ENCODE measurements at regions not wholly inside any gene's neighbourhood (a gene's known extent, or its start where the extent isn't known, plus 50 kb on each side); places are given as distances from the start of the nearest gene placed in this dataset.

DNA sequence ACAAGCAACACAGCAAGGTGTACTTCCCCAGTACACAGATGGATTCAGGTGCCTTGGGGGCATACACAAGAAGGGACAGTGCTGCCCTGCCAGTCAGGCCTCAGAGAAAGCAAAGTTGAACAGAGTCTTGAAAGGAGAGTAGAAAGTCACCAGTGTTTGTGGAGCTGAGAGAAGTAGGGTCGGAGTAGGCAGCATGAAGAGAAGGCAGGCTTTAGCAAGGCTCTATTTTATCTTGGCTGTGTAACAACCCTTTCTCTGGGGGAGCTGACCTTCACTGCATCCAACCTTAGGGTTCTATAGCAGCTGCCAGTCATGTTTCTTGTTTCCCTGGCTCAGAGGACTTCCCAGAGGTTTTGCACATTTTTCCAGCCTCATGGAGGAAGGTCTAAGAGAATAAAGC, 77.4 kb upstream of the BLID start:
- no peak for DNase-seq

DNA sequence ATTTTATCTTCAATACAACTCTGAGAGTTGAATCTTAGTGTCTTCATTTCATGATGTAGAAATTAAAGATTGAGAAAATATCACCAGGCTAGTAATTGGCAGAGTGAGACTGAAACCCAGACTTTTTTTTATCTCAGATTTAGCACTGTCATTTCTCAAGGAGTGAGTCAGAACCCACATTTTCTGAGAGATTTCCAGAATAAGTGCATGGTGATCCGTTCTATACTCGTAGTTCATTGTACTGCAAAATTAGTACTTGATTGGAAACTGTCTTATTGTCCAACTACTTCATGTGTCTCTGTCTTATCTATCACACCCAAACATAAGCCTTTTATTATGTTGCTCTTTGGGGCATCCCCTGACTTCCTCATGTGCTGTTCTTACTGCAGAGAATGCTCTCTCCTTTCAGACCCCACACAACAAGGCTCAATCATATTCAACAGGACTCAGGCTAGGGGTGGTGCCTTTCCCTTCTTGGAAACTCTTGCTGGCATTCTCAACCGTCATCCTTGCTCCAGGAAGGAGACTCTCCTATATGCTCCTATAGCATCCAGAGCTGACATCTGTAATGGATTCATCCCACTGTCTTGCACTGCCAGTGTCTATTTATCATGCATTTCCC, 76.7 kb upstream of the BLID start:
- no peak for DNase-seq

DNA sequence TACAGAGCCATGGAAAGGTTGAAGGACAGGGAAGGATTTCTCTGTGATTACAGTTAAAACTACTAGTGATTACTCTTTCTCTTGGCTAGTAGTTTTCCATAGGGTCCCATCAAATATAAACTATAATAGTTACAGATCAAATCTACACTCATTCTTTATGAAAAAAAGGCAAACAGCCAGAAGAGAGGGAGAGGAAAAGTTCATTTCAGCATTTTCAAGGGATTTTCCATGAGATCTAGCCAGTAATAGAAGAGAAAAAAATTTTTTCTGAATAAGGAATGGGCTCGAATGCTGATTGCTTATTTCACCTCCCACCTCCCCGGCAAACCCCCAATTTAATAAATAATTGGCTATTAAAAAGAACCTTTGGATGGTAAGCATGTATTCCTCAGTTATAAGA, 74.8 kb upstream of the BLID start:
- no peak for DNase-seq

DNA sequence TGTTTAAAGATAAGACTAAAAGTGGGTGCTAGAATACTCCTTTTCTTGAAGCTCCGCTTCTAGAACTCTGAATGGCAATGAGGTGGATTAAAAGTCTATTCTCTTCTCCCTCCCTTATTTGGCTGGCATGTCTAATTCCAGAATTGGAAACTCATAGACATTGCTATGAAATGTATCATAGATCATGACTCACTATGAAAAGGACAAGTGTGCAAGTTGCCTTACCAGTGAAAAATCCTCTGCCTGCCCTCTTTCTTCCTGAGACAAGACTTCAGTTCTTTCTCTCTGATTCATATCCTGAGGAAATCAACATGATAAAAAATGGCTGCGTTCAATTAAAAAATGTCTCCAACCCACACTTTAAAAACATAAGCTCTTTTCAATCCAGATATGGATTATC, 73.2 kb upstream of the BLID start:
- DNase-seq = no peak

DNA sequence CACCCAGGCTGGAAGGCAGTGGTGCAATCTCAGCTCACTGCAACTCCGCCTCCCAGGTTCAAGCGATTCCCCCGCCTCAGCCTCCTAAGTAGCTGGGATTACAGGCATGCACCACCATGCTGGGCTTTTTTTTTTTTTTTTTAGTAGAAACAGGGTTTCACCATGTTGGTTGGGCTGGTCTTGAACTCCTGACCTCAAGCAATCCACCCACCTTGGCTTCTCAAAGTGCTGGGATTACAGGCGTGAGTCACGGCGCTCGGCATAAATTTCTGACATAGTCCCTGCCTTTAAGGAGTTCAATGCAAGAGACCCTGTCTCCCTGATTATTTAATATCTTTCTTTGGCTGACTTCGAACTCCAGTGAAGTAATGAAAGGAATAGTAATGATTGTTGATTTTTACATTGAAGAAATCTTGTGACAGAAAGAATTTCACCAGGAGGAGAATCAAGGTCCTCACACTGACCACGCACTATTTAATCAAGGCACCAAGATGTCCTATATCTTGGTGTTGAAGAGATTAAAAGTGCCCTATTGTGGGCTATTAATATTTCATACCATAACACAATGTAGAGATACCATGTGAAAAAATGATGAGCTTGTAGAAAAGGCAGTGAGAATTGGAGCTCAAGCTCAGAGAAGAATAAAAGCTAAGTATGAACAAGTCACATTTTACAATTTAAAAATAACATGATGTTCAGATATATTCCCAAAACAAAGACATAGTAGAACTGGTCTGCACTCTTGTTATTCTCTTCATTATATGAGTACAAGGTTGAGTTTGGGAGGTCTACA, 71.6 kb upstream of the BLID start:
- DNase-seq = no peak

DNA sequence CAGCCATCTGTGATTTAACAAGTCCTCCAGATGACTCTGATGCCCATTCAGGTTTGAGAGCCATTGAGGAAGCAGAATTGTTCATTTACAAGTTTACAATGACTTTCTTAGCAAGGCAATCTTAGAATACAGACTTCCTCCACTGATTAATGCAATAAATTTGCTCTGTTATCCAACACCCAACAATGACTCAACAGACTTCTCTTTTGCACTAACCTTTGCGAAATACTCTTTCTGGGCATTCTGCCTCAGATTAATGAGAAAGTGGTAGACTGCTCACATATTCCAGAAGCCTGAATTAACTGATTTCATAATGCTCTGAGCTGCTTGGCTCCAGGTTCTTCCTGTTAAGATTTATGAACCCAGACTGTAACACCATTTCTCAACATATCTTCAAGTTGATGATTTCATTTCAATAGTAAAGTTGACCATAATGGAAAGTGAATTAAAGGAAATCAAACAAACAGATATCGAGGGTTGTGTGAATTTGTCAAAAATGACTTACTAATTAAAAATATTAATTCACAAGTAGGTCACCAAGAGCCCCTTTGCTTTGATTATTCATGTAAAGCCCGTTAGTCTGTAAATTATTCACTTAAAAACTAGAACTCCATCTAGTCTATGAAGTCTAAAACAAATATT, 70.5 kb upstream of the BLID start:
- DNase-seq = no peak

DNA sequence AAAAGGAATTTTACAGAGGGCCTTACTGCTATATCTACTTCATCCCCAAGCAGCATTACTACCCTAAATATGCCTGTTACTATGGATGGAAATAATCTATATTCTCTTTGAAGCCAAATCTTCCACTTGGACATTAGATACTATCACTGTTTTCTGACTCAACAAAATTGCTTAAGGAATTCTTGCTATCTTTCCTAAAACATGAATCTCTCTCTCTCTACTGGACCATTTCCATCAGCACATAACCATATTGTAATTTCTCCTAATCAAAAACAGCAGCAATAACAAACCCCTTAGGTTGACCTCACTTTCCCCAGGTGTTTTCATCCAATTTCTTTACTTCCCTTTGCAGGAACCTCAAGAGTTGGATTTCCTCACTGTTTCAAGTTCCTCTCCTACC, 67.9 kb upstream of the BLID start:
- DNase-seq = no peak

DNA sequence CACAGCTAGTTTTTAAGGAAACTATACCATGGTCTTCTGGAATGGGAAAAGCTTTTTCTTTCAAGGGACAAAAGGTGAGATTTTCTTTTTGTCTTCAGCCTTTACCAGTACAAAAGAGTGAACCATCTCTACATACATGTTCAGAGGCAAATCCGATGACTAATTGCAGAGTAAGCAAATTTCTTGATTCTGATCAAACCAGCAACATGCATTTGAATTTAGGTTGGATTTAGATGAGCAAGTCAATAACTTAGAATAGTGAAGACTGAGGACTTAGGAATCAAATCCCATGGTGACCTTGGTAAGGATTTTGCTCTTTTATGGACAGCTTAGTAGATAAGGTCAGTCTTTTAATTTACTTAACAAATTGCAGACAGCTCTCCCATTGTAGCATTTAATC, 65.9 kb upstream of the BLID start:
- no peak for DNase-seq

DNA sequence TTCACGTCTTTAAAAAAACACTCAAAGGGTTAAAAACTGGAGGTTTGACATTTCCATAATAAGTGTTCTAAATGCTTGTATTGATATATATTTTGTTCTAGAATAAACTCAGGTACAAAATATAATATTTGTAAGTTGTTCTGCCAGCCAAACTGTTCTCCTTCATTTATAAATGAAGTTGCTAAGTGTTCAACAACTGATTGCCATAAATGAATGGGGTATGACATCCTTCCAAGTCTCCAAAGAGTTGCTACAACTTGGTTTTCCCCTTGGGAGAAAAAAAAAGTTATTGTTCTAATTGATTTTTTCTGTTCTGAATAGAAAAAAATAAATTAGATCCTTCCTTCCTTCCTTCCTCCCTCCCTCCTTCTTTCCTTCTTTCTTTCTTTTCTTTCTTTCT, 65.4 kb upstream of the BLID start:
- no peak for DNase-seq

DNA sequence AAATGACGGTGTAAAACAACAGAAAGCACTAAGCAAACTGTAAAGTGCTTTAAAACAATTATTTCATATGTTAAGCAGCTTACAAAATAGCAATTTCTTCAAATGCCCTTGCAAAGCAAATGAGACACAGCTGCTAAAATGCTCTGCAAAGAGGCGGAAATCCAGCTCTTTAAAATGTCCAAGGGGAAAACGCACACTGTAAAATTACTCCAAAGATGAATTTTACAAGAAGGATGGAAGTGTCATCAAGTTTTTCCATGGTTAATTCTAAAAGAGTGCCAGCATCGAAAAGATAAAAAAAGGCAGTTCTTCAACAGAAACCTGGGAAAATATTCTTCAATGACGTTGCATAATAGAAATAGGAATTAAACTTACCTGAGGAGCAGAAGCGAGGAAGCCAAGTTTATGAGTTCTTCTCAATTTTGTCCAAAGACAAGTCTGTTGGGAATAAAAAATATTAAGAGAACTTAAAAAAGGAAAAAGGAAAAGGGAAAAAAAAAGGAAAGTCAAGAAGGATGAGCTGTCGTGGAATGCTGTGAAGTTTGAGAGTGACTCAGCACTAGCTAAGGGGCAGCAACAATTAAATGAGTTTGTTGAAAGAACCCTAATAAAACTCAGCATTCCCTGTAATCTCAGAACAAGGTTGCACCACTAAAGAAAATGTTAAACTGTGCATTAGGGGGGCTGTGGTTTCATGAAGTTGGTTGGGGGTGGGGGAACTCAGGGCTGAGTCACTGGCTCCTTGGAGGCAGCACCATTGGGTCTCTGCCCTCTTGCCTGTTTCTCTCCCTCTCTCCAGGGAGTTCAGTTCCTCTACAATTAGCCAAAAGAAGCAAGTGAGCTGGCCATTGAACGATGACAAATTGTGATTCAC, 64.2 kb upstream of the BLID start:
- DNase-seq = no peak

DNA sequence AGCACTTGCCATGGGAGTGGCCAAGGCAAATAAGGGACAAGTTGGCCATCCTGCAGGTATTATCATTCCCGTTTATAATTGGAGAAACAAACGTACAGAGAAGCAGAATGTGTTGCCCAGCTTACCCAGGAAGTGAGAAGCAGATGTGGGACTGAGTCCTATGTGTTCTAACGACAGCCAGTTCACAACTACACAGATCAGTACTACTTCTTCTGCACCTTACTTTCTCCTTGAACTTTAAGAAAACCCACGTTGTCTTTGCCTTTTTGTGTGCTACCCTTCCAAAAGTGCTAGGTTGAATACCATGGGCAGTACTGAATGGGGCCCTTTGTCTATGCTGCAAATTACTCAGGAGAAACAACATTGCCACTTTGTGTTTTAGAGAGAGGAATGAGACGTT, 62.8 kb upstream of the BLID start:
- no peak for DNase-seq

DNA sequence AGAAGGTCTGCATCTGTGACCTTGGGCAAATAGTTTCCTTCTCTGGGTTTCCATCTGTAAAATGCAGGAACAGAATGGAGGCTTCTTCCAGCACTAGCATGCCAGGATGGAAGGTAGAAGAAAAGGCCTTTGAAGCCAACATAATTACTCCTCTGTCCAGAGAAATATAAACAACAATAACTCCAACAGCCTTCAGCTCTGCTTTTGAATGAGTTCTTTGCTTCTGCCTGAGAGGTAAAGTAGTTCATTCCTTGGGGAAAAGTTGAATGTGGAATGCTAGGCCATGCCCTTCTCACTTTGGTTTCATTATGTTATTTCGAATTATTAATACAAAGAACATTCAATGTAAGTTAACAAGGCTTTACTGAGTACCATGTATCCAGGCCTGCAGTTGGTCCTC, 61.2 kb upstream of the BLID start:
- no peak for DNase-seq

DNA sequence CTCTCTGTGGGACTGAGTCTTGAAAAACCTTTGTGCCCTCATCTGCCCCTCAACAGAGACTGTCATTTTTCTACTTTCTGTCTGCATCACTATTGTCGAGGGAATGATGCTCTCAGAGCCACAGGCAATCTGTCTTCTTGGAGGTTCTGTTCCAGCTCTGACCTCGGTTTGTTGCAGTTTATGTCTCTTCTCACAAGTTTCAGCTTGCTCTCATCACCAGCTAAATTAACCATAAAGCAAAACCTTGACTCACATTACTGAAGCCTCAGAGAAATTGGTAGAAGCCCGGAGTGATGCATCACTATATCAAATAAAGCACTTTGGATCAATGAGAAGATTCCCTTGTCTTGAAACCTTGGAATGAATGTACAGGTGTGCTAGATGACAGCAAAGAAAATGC, 60.6 kb upstream of the BLID start:
- DNase-seq = no peak

DNA sequence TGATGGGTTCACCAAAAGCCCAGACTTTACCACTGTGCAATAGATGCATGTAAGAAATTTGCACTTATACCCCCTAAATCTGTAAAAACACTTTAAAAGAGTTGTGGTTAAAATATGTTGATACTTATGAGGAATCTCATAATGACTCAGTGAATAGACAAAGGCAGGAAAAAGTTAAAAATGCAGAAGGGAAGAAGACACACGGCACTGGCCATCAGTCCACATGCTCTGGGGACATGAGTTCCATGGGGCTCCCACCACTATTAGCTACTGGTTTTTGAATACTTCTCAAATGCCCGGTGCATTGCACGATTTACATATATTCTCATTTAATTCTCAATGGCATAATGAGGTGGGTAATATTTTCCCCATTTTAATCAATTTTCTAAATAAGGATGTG, 59.3 kb upstream of the BLID start:
- no peak for DNase-seq

DNA sequence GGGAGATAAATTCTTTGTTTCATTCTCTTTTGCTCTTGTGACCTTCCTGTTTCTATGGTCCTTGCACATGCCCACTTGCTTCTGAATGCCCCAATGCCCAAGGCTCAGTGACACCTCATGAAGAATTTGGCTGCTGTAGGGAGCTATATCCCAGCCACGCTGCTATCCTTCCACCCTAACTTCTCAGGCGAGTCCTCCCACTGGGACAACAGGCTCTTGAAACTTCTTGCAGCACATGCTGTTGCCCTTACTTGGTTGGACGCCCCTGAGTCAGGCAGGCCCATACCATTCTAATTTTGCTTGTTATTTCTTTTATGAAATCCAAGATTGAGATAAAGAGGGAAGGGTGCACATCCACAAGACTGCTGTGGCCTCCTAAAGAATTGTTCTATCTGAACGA, 57.6 kb upstream of the BLID start:
- no peak for DNase-seq

DNA sequence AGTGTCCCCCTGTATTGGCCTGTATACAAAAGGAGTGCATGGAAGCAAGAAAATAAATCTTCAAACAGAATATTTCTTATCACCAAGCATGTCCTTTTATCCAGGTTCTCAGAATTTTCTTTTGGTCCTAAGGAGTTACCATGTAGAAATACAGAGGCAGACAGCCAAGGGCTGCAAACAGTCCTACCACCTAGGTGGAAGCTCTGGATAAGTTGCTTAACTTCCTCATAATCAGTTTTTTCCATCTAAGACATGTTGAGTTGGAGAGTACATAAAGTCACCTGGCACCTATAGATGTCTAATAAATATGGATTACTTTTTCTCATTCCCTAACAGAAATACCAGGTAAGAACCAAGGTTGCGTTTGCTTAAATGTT, 57.0 kb upstream of the BLID start:
- no peak for DNase-seq

DNA sequence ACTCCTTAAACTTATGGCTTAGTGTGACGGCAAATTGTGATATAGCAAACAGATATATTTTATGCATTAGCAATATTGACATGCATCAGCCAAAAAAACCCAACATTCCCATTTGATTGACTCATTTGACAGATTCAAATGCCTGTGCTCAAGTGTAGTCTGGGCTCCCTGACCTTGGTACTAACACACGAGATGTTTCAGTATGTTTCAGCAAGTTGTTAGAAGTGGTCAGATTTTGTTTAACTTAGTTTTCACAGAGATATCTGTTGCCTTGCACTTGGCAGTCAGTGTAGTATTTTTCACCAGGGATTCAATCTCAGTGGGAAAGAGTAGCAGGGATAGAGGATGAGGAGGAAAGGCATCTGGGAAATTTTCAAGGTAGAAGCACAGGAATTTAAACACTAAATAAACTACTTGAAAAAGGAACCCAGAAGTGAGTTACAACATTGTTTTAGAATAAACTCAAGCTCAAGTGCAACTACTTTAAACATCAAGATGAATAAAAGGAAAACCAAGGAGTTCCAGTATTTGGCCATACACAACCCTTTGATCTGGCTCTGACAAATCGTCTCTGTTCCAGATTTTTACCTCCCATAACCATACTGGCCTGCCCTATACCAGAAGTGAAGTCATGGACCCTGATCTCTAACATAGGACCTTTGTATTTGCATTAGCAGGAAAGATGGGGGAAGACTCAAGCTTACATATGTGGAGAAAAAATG, 56.5 kb upstream of the BLID start:
- no peak for DNase-seq

DNA sequence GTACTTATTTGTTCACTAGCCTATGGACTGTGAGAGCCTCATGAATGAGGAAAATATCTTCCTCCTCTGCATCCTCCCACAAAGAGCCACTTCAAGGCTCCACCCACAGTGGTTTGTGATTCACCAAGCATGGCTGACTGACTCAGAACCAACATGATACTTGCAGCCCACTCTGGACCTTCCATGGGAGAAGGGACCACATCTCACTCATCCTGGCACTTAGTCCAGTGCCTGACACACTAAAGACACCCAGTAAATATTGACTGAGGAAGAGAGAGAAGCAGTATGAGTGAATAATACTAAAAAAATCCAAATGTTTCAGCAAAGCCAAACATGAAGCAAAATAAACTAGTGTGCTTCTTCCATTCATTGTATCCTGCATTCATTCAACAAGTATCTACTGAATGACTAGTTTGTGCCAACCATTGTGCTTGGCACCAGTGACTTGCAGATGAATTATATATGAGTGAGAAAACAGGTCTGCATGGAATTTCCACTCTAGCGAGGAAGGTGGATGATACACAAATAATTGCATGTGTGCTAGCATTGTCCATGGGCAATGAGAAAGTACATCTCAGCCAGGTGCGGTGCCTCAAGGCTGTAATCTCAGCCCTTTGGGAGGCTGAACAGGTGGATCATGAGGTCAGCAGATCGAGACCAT, 54.9 kb upstream of the BLID start:
- no peak for DNase-seq

DNA sequence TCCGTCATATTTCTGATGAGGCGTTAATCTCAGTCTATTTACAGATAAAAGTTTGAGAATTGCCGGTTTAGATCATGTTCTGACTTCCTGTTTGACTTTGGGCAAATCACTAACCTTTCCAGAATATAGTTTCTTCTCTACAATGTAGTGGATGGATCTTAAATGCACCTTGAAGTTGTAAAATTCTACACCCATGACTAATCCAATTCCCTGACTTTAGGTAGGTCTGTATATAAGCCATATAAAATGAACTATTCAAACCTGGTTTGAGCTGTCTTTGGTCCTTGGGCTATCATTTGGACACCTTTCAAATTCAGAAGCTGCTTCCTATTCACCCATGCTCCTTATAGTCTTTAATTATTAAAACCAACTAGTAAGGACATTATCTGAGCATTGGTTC, 52.2 kb upstream of the BLID start:
- DNase-seq = no peak

DNA sequence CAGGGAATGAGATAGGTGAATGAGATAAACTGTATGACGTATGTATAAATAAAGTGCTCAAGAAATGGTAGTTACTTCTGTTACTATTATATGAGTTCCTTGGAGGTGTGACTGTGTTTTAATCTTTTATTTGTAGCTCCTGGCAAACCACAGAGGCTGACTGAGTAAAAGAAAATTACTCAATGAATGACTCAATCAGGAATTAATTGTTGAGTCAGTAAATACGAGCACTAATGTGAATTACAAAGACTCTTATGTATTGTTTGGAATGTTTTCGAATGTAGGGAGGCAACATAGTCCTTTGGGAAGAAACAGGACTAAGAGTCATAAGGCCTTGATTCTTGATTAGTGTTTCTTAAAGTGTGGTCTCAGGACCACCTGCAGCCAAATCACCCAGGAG, 51.1 kb upstream of the BLID start:
- no peak for DNase-seq

DNA sequence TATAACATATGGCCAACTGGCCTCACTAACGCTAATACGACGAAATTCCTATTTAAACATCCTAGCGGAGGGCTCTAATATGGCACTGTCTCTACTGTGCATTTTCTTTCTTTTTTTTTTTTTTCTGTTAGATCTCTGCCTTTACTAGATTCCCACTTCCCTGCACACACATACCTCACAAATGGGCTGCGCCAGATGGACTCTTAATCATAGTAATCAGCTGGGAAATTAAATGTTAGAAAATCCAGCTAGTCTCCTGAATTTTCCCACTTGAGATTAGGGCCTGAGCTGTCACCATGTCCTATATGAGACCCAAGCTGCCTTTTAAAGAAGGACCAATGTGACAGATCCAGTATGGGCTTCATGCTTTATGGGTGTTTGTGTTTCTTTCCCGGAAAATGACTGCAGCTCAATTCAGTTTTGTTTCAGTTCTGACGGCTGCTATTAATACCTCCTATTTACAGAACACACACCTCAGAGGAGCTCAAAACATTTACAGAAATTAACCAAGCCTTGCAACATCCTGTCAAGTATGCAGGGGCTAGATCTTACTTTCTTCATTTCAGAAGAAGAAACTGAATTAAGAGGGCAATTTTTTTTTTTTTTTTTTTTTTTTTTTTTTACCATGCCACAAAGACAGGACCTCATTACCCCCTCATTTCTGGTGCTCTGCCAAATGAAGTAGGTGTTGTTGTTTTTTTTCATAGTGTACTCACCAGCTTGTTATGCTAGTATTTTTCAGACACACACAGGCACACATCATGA, 49.8 kb upstream of the BLID start:
- no peak for DNase-seq
